ENCODE measurements at regions not wholly inside any gene's neighbourhood (a gene's known extent, or its start where the extent isn't known, plus 50 kb on each side); places are given as distances from the start of the nearest gene placed in this dataset.

GRCh38 chr13:80509264-80509663, 168.3 kb upstream of the SPRY2 start:
- H3K4me3 ChIP-seq (ENCODE audit: low read length in 2 of 2): no peak overlapping the region
- H3K27ac ChIP-seq (ENCODE audit: low read depth in 1 of 2, low read length in 1 of 2): no peak overlapping the region
- no peaks in the 10 kb centered on the region for H3K36me3 ChIP-seq (ENCODE audit: control insufficient read depth in 2 of 2, insufficient read depth in 2 of 2, low read length in 1 of 2)
- H3K9me3 ChIP-seq (ENCODE audit: control insufficient read depth in 2 of 2, insufficient read depth in 1 of 2, low read length in 1 of 2): no peaks in the 10 kb centered on the region
- no peaks in the 10 kb centered on the region for H3K4me1 ChIP-seq (ENCODE audit: control insufficient read depth in 2 of 2, insufficient read depth in 2 of 2, low read length in 2 of 2)
- WGBS: 95% methylated on average over 5 of the region's 5 CpGs
- DNase-seq (ENCODE audit: low read depth in 6 of 9, low spot score in 9 of 9): no peak
- H3K27me3 ChIP-seq (ENCODE audit: control insufficient read depth in 2 of 2, insufficient read depth in 1 of 2, low read length in 1 of 2): no peaks in the 10 kb centered on the region

GRCh38 chr13:80508031-80508430, 167.1 kb upstream of the SPRY2 start:
- no peaks in the 10 kb centered on the region for H3K4me1 ChIP-seq (ENCODE audit: control insufficient read depth in 2 of 2, insufficient read depth in 2 of 2, low read length in 2 of 2)
- WGBS: 100% methylated on average over 1 of the region's 1 CpG
- no peaks in the 10 kb centered on the region for H3K36me3 ChIP-seq (ENCODE audit: control insufficient read depth in 2 of 2, insufficient read depth in 2 of 2, low read length in 1 of 2)
- no peak overlapping the region for H3K4me3 ChIP-seq (ENCODE audit: low read length in 2 of 2)
- DNase-seq (ENCODE audit: low read depth in 6 of 9, low spot score in 9 of 9): no peak
- H3K27me3 ChIP-seq (ENCODE audit: control insufficient read depth in 2 of 2, insufficient read depth in 1 of 2, low read length in 1 of 2): no peaks in the 10 kb centered on the region
- no peaks in the 10 kb centered on the region for H3K9me3 ChIP-seq (ENCODE audit: control insufficient read depth in 2 of 2, insufficient read depth in 1 of 2, low read length in 1 of 2)
- no peak overlapping the region for H3K27ac ChIP-seq (ENCODE audit: low read depth in 1 of 2, low read length in 1 of 2)

GRCh38 chr13:80504453-80504852, 163.5 kb upstream of the SPRY2 start:
- H3K4me1 ChIP-seq (ENCODE audit: control insufficient read depth in 2 of 2, insufficient read depth in 2 of 2, low read length in 2 of 2): no peaks in the 10 kb centered on the region
- WGBS: 70% methylated on average over 4 of the region's 4 CpGs
- no peaks in the 10 kb centered on the region for H3K27me3 ChIP-seq (ENCODE audit: control insufficient read depth in 2 of 2, insufficient read depth in 1 of 2, low read length in 1 of 2)
- H3K4me3 ChIP-seq (ENCODE audit: low read length in 2 of 2): no peak overlapping the region
- no peak overlapping the region for H3K27ac ChIP-seq (ENCODE audit: low read depth in 1 of 2, low read length in 1 of 2)
- H3K9me3 ChIP-seq (ENCODE audit: control insufficient read depth in 2 of 2, insufficient read depth in 1 of 2, low read length in 1 of 2): no peaks in the 10 kb centered on the region
- DNase-seq (ENCODE audit: low read depth in 6 of 9, low spot score in 9 of 9): no peak
- H3K36me3 ChIP-seq (ENCODE audit: control insufficient read depth in 2 of 2, insufficient read depth in 2 of 2, low read length in 1 of 2): no peaks in the 10 kb centered on the region

GRCh38 chr13:80502359-80502758, 161.4 kb upstream of the SPRY2 start:
- Histone ChIP-seq H3K27ac (ENCODE audit: low read depth in 1 of 2, low read length in 1 of 2) (no peak overlapping the region), H3K36me3 (ENCODE audit: control insufficient read depth in 2 of 2, insufficient read depth in 2 of 2, low read length in 1 of 2) (no peaks in the 10 kb centered on the region), H3K9me3 (ENCODE audit: control insufficient read depth in 2 of 2, insufficient read depth in 1 of 2, low read length in 1 of 2) (no peaks in the 10 kb centered on the region), H3K4me1 (ENCODE audit: control insufficient read depth in 2 of 2, insufficient read depth in 2 of 2, low read length in 2 of 2) (no peaks in the 10 kb centered on the region), H3K27me3 (ENCODE audit: control insufficient read depth in 2 of 2, insufficient read depth in 1 of 2, low read length in 1 of 2) (no peaks in the 10 kb centered on the region), H3K4me3 (ENCODE audit: low read length in 2 of 2) (no peak overlapping the region)
- DNase-seq (ENCODE audit: low read depth in 6 of 9, low spot score in 9 of 9): no peak

- Histone ChIP-seq H3K9me3 (ENCODE audit: control insufficient read depth in 2 of 2, insufficient read depth in 1 of 2, low read length in 1 of 2) (no peaks in the 10 kb centered on the region), H3K27ac (ENCODE audit: low read depth in 1 of 2, low read length in 1 of 2) (no peak overlapping the region), H3K36me3 (ENCODE audit: control insufficient read depth in 2 of 2, insufficient read depth in 2 of 2, low read length in 1 of 2) (no peaks in the 10 kb centered on the region), H3K4me3 (ENCODE audit: low read length in 2 of 2) (no peak overlapping the region), H3K27me3 (ENCODE audit: control insufficient read depth in 2 of 2, insufficient read depth in 1 of 2, low read length in 1 of 2) (no peaks in the 10 kb centered on the region), H3K4me1 (ENCODE audit: control insufficient read depth in 2 of 2, insufficient read depth in 2 of 2, low read length in 2 of 2) (no peaks in the 10 kb centered on the region)
- WGBS: 80% methylated on average over 3 of the region's 3 CpGs
- no peak for DNase-seq (ENCODE audit: low read depth in 6 of 9, low spot score in 9 of 9)
Observed at GRCh38 chr13:80501556-80501955, 160.6 kb upstream of the SPRY2 start.

GRCh38 chr13:80499536-80500290, 158.8 kb upstream of the SPRY2 start:
- no peak for DNase-seq (ENCODE audit: low read depth in 6 of 9, low spot score in 9 of 9)
- no peaks in the 10 kb centered on the region for H3K9me3 ChIP-seq (ENCODE audit: control insufficient read depth in 2 of 2, insufficient read depth in 1 of 2, low read length in 1 of 2)
- 96% methylated on average over 4 of the region's 4 CpGs for WGBS
- H3K4me3 ChIP-seq (ENCODE audit: low read length in 2 of 2): no peak overlapping the region
- no peaks in the 10 kb centered on the region for H3K27me3 ChIP-seq (ENCODE audit: control insufficient read depth in 2 of 2, insufficient read depth in 1 of 2, low read length in 1 of 2)
- no peaks in the 10 kb centered on the region for H3K36me3 ChIP-seq (ENCODE audit: control insufficient read depth in 2 of 2, insufficient read depth in 2 of 2, low read length in 1 of 2)
- H3K27ac ChIP-seq (ENCODE audit: low read depth in 1 of 2, low read length in 1 of 2): no peak overlapping the region
- H3K4me1 ChIP-seq (ENCODE audit: control insufficient read depth in 2 of 2, insufficient read depth in 2 of 2, low read length in 2 of 2): no peaks in the 10 kb centered on the region

- Histone ChIP-seq H3K36me3 (ENCODE audit: control insufficient read depth in 2 of 2, insufficient read depth in 2 of 2, low read length in 1 of 2) (no peaks in the 10 kb centered on the region), H3K9me3 (ENCODE audit: control insufficient read depth in 2 of 2, insufficient read depth in 1 of 2, low read length in 1 of 2) (no peaks in the 10 kb centered on the region), H3K4me1 (ENCODE audit: control insufficient read depth in 2 of 2, insufficient read depth in 2 of 2, low read length in 2 of 2) (no peaks in the 10 kb centered on the region), H3K4me3 (ENCODE audit: low read length in 2 of 2) (no peak overlapping the region), H3K27me3 (ENCODE audit: control insufficient read depth in 2 of 2, insufficient read depth in 1 of 2, low read length in 1 of 2) (no peaks in the 10 kb centered on the region), H3K27ac (ENCODE audit: low read depth in 1 of 2, low read length in 1 of 2) (no peak overlapping the region)
- no peak for DNase-seq (ENCODE audit: low read depth in 6 of 9, low spot score in 9 of 9)
- WGBS: 98% methylated on average over 3 of the region's 3 CpGs
Observed at GRCh38 chr13:80498433-80498832, 157.5 kb upstream of the SPRY2 start.

- DNase-seq (ENCODE audit: low read depth in 6 of 9, low spot score in 9 of 9): no peak
- Histone ChIP-seq H3K9me3 (ENCODE audit: control insufficient read depth in 2 of 2, insufficient read depth in 1 of 2, low read length in 1 of 2) (no peaks in the 10 kb centered on the region), H3K36me3 (ENCODE audit: control insufficient read depth in 2 of 2, insufficient read depth in 2 of 2, low read length in 1 of 2) (no peaks in the 10 kb centered on the region), H3K27ac (ENCODE audit: low read depth in 1 of 2, low read length in 1 of 2) (no peak overlapping the region), H3K27me3 (ENCODE audit: control insufficient read depth in 2 of 2, insufficient read depth in 1 of 2, low read length in 1 of 2) (no peaks in the 10 kb centered on the region), H3K4me3 (ENCODE audit: low read length in 2 of 2) (no peak overlapping the region), H3K4me1 (ENCODE audit: control insufficient read depth in 2 of 2, insufficient read depth in 2 of 2, low read length in 2 of 2) (no peaks in the 10 kb centered on the region)
- 99% methylated on average over 3 of the region's 3 CpGs for WGBS
Observed at GRCh38 chr13:80497978-80498377, 157.1 kb upstream of the SPRY2 start.

- WGBS: 86% methylated on average over 1 of the region's 1 CpG
- no peak for DNase-seq (ENCODE audit: low read depth in 6 of 9, low spot score in 9 of 9)
- H3K36me3 ChIP-seq (ENCODE audit: control insufficient read depth in 2 of 2, insufficient read depth in 2 of 2, low read length in 1 of 2): no peaks in the 10 kb centered on the region
Observed at GRCh38 chr13:80497439-80497838, 156.5 kb upstream of the SPRY2 start.

More at GRCh38 chr13:80497439-80497838, 156.5 kb upstream of the SPRY2 start:
- no peak overlapping the region for H3K27ac ChIP-seq (ENCODE audit: low read depth in 1 of 2, low read length in 1 of 2)
- no peak overlapping the region for H3K4me3 ChIP-seq (ENCODE audit: low read length in 2 of 2)
- H3K4me1 ChIP-seq (ENCODE audit: control insufficient read depth in 2 of 2, insufficient read depth in 2 of 2, low read length in 2 of 2): no peaks in the 10 kb centered on the region
- H3K9me3 ChIP-seq (ENCODE audit: control insufficient read depth in 2 of 2, insufficient read depth in 1 of 2, low read length in 1 of 2): no peaks in the 10 kb centered on the region
- no peaks in the 10 kb centered on the region for H3K27me3 ChIP-seq (ENCODE audit: control insufficient read depth in 2 of 2, insufficient read depth in 1 of 2, low read length in 1 of 2)

All from thymus (tissue), 11 donors.